Activated T-cell treated with anti-CD3 and anti-CD28 coated beads for 48 hours (primary cell): ENCODE measurements at regions not wholly inside any gene's neighbourhood (a gene's known extent, or its start where the extent isn't known, plus 50 kb on each side); places are given as distances from the start of the nearest gene placed in this dataset.

ENCODE experiments used
- DNase-seq: peaks from one replicate; pipeline ENCODE4 v3.0.0-alpha.2; 2020; ENCODE audit warnings: low read depth

GRCh38 chr2:7815726-7816125 is 866.1 kb upstream of the ID2 start:
- DNase-seq: no peak

GRCh38 chr2:7816233-7816632 is 865.6 kb upstream of the ID2 start:
- no peak for DNase-seq

- DNase-seq: no peak
Measured at GRCh38 chr2:7816944-7817343, 864.9 kb upstream of the ID2 start.

GRCh38 chr2:7819316-7819715 is 862.5 kb upstream of the ID2 start:
- DNase-seq: no peak

GRCh38 chr2:7819850-7820249 is 862.0 kb upstream of the ID2 start:
- no peak for DNase-seq

GRCh38 chr2:7824211-7824610 is 857.6 kb upstream of the ID2 start:
- no peak for DNase-seq

GRCh38 chr2:7825591-7826312 is 856.1 kb upstream of the ID2 start:
- peak; percentile 56 for DNase-seq

GRCh38 chr2:7826656-7827055 is 855.2 kb upstream of the ID2 start:
- DNase-seq: no peak

GRCh38 chr2:7829241-7829640 is 852.6 kb upstream of the ID2 start:
- no peak for DNase-seq

GRCh38 chr2:7830616-7831015 is 851.2 kb upstream of the ID2 start:
- no peak for DNase-seq

- DNase-seq: no peak
Measured at GRCh38 chr2:7835151-7835550, 846.7 kb upstream of the ID2 start.

- no peak for DNase-seq
Measured at GRCh38 chr2:7835693-7836680, 845.9 kb upstream of the ID2 start.

GRCh38 chr2:7837237-7837760 is 844.6 kb upstream of the ID2 start:
- DNase-seq: no peak

- DNase-seq: no peak
Measured at GRCh38 chr2:7838669-7839068, 843.2 kb upstream of the ID2 start.

- DNase-seq: no peak
Measured at GRCh38 chr2:7840651-7841380, 841.0 kb upstream of the ID2 start.

- DNase-seq: no peak
Measured at GRCh38 chr2:7841751-7842150, 840.1 kb upstream of the ID2 start.

- no peak for DNase-seq
Measured at GRCh38 chr2:7844414-7844965, 837.4 kb upstream of the ID2 start.

- DNase-seq: no peak
Measured at GRCh38 chr2:7845332-7845731, 836.5 kb upstream of the ID2 start.

- DNase-seq: no peak
Measured at GRCh38 chr2:7846607-7847006, 835.2 kb upstream of the ID2 start.

- DNase-seq: no peak
Measured at GRCh38 chr2:7847321-7847720, 834.5 kb upstream of the ID2 start.

GRCh38 chr2:7849027-7849426 is 832.8 kb upstream of the ID2 start:
- no peak for DNase-seq

- DNase-seq: no peak
Measured at GRCh38 chr2:7849531-7849930, 832.3 kb upstream of the ID2 start.
